HUES6 (cell line): ENCODE measurements at regions not wholly inside any gene's neighbourhood (a gene's known extent, or its start where the extent isn't known, plus 50 kb on each side); places are given as distances from the start of the nearest gene placed in this dataset.
"Not testable (repeated sequence)": the region's sequence is repeated elsewhere in the genome, so short reads cannot be mapped to it uniquely, and the experiment has no call there.

Experiments
- H3K27ac ChIP-seq: 2 replicates; pipeline ENCODE4 v1.7.0; 2013; ENCODE audit warnings: low read depth, mild to moderate bottlenecking, low read length, inconsistent platforms
- H3K27me3 ChIP-seq: 2 replicates; pipeline ENCODE4 v1.6.1; 2013; ENCODE audit warnings: low read length; ENCODE audit not compliant: control insufficient read depth, insufficient read depth
- H3K36me3 ChIP-seq: 2 replicates; pipeline ENCODE4 v1.6.1; 2013; ENCODE audit warnings: low read length; ENCODE audit not compliant: control insufficient read depth, insufficient read depth
- H3K4me1 ChIP-seq: 2 replicates; pipeline ENCODE4 v1.6.1; 2013; ENCODE audit warnings: low read length; ENCODE audit not compliant: control insufficient read depth, insufficient read depth
- H3K4me3 ChIP-seq: 2 replicates; pipeline ENCODE4 v1.5.1; 2013; ENCODE audit warnings: low read depth, low read length
- H3K9ac ChIP-seq: one replicate; pipeline ENCODE4 v1.6.1; 2013; ENCODE audit warnings: mild to moderate bottlenecking, low read length
- H3K9me3 ChIP-seq: 2 replicates; pipeline ENCODE4 v1.6.1; 2013; ENCODE audit warnings: low read depth, low read length; ENCODE audit not compliant: control insufficient read depth, insufficient read depth

DNA sequence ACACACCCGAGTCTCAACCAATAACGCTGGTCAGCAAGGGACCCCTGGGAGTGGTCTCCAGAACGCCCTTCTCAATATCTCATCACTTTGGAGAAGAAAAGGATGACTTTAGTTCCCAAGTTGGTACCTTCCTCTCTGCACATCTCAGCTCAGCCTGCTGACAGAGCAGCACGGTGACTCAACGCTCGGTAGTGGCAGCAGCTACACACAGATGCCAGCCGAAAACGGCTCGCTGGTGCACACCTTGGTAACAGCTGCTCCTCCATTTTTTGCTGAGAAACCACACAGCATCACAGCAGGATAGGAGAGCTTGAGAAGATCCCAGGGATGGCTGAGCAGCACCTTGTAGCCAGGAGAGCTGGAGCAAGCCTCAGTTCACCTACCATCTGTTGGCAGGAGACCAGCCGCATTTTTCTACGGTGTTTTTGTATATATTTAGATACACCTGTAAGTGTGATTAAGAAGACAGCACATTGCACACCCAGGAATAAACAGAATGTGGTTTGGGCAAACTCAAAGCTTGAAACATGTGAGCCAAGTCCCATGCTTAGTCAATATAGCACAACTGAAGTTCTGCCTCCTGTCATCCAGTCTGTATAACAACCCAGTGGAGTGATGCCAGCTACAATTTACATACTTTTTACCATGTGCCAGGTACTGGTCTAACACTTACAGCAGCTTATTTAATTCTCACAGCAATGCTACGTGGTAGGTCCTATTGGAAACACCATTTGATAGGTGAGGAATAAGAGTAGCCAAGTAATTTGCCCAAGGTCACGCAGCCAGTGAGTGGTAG, 83.8 kb upstream of the ERCC4 start:
- no peak overlapping the region for H3K27ac ChIP-seq
- H3K4me3 ChIP-seq, result no peak overlapping the region
- H3K9ac ChIP-seq, result no peak overlapping the region
- no peaks in the 10 kb centered on the region for H3K27me3 ChIP-seq
- H3K4me1 ChIP-seq, result no peaks in the 10 kb centered on the region
- no peaks in the 10 kb centered on the region for H3K9me3 ChIP-seq
- H3K36me3 ChIP-seq, result no peaks in the 10 kb centered on the region

DNA sequence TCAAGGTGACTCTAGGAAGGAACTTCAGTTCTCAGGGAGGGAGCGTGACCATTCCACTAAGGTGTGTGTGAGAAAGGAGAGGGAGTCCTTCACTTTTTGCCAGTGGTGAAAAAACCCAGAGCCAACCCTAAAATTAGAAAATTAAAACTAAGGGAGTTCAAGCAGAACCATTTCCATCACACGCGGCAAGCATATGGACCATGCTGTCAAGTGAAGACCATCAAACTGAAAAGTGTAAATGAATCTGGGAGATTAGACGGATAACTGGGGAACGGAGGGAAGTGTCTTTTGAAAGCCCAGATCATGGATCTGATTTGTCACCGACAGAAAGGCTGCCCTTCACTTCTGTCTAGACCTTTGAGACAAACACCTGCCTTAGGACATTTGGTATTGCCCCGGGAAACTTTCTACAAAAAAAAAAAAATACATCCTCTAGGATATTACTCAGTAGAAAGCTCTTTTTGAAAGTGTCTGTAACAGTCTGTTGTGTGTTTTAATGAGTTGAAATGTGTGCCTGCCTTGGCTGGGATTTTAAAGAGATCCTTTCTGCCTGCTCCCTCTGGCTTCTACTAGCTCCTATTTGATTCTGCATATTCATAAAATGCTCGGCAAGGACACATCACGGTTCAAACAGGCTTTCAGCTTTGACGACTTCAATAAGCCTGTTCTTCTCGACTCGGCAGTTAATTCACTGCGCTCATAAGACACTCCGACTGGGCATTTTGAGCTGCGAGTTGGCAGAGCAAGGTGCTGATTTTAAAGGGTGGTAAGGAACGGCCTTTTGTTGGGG, 81.4 kb upstream of the ERCC4 start:
- Histone ChIP-seq H3K9ac (no peak overlapping the region), H3K9me3 (no peaks in the 10 kb centered on the region), H3K4me1 (no peaks in the 10 kb centered on the region), H3K4me3 (no peak overlapping the region), H3K27ac (no peak overlapping the region), H3K27me3 (no peaks in the 10 kb centered on the region), H3K36me3 (no peaks in the 10 kb centered on the region)

DNA sequence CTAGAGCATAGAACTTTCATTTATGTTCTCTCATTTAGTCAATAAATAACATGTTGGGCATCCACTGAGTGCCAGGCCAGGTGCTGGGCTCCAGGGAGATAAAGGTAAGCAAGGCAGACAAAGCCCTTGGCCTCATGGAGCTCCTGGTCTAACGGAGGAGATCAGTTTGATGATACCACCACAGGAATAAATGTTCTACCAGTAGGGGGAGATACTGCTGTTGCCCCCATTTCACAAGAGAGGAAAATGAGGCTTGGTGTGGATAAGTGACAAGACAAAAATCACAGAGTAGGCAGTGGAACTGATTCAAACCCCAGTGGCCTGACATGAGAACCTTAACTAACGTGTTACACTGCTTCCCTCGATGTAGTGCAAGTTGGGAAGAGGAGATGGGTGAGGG, 80.4 kb upstream of the ERCC4 start:
- H3K4me1 ChIP-seq, result no peaks in the 10 kb centered on the region
- no peaks in the 10 kb centered on the region for H3K27me3 ChIP-seq
- peaks cover 3% of the 10 kb centered on the region; the same call in 1 of the 2 replicates for H3K9me3 ChIP-seq
- no peak overlapping the region for H3K9ac ChIP-seq
- H3K4me3 ChIP-seq, result no peak overlapping the region
- no peaks in the 10 kb centered on the region for H3K36me3 ChIP-seq
- no peak overlapping the region for H3K27ac ChIP-seq

DNA sequence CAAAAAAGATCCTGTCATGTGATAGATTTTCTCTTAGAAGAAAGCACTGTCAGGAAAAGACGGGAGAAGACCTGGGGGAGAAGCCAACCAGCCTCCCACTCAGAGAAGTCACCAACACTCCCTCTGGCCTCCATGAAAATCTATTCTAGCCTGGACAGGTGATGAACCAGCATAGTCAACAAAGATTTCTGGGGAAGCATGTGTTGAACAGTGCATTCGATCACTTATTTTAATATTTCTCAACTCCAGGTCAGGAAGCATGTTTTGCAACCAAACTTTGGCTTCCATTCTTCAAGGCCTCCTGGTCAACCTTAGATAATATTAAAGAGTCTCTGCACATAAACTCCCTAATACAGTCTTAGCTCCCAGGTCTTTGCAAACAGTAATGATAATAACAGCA, 74.7 kb upstream of the ERCC4 start:
- no peaks in the 10 kb centered on the region for H3K27me3 ChIP-seq
- peaks cover 9% of the 10 kb centered on the region; the same call in 1 of the 2 replicates for H3K9me3 ChIP-seq
- H3K9ac ChIP-seq, result no peak overlapping the region
- H3K36me3 ChIP-seq, result no peaks in the 10 kb centered on the region
- no peak overlapping the region for H3K27ac ChIP-seq
- H3K4me1 ChIP-seq, result no peaks in the 10 kb centered on the region
- H3K4me3 ChIP-seq, result no peak overlapping the region

DNA sequence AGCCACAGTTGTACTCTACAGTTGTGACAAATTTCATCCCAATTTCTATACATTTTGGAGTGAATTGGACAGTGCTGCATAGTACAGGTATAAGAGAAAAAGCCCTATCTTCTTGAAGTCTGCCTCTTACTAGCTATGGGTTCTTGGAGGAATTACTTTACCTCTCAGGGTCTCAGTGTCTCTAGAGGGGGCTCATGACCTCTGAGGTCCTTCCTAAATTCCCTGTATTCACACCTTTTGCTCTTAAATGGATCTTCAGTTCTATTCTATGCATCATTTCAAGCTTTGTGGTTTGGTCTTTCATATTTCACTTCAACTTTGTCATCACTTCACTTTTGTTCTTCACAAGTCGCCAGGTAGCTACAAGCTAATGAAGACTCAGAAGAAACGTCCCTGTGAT, 71.2 kb upstream of the ERCC4 start:
- Histone ChIP-seq H3K9ac (no peak overlapping the region), H3K27me3 (no peaks in the 10 kb centered on the region), H3K4me1 (no peaks in the 10 kb centered on the region), H3K4me3 (no peak overlapping the region), H3K9me3 (peaks cover 9% of the 10 kb centered on the region; the same call in 1 of the 2 replicates), H3K36me3 (no peaks in the 10 kb centered on the region), H3K27ac (no peak overlapping the region)

DNA sequence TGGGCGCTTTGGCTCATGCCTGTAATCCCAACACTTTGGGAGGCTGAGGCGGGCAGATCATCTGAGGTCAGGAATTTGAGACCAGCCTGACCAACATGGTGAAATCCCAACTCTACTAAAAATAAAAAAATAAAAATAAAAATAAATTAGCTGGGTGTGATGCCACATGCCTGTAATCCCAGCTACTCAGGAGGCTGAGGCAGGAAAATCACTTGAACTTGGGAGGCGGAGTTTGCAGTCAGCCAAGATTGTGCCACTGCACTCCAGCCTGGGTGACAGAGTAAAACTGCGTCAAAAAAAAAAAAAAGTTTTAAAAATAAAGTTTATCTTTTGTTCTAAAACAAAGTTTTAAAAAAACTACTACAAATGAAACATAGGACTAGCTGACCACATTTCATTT, 69.8 kb upstream of the ERCC4 start:
- not testable (repeated sequence) for H3K9me3 ChIP-seq, H3K27me3 ChIP-seq, H3K36me3 ChIP-seq, H3K9ac ChIP-seq, H3K4me3 ChIP-seq, H3K27ac ChIP-seq, H3K4me1 ChIP-seq

DNA sequence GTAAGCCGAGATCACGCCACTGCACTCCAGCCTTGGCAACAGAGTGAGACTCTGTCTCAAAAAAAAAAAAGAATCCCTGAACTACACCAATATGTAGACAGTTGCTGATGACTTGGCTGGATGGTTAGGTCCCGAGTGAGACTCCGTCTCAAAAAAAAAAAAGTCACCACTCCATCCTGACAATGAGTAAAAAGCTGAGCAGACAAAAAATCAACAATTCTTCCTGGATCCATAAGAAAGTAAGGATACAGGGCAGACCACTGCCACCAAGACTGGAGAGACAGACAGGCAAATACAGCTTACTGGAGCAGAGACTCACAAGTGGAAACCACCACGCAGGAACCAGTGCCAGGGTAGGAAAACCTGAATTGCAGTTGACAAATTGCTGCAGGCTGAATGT, 67.1 kb upstream of the ERCC4 start:
- Histone ChIP-seq H3K4me3 (no peak overlapping the region), H3K36me3 (no peaks in the 10 kb centered on the region), H3K4me1 (no peaks in the 10 kb centered on the region), H3K27ac (no peak overlapping the region), H3K9ac (no peak overlapping the region), H3K27me3 (no peaks in the 10 kb centered on the region), H3K9me3 (no peaks in the 10 kb centered on the region)

DNA sequence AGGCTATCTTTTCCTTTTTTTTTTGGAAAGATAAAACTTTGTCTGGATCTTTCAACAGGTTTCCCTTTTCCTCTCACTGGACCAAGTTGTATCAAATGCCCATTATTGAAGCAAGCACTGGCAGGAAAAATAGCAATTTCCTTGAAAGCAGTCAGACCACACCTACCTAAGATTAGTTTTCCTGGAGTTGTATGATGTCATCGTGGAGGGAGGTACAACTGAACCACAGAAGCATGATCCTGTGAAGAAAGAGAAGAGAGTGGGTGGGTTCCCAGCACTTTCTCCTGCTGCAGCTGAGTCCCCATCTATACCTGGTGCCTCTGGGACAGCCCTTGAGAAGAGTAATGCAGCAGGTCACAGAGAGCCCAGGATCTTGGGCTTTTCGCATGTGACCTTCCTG, 63.6 kb upstream of the ERCC4 start:
- H3K4me1 ChIP-seq, result no peaks in the 10 kb centered on the region

DNA sequence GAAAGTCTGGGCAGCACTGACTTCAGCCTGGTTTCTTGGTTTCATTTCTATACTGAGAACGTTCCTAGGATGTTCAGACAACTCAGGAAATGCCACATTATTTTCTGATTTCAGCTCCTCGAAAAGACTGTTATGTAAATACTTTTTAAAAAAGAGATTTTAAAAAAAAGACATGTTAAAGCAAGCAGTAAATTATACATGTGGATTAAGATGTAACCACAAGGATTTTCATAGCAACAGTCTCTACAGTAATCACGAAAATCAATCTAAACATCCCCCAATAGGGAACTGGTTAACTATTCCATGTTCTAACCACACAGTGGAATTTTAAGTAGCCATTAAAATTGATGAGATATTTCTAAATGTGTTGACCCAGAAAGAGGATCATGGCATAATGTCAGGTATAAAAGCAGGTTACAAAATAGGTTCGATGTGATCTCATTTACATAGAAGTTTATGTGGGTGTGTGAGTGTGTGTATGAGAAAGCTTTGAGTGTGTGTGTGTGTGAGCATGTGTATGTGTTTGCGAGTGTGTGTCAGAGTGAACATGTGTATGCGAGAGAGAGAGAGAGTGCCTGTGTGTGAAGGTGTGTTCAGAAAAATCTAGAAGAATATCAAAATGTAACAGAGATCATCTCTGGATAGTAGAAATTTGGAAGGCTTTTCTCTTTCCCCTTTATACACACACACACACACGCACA, 63.0 kb upstream of the ERCC4 start:
- Histone ChIP-seq H3K4me3 (no peak overlapping the region), H3K36me3 (no peaks in the 10 kb centered on the region), H3K27me3 (no peaks in the 10 kb centered on the region), H3K4me1 (no peaks in the 10 kb centered on the region), H3K27ac (no peak overlapping the region), H3K9ac (no peak overlapping the region), H3K9me3 (no peaks in the 10 kb centered on the region)

More for the DNA sequence above, 63.6 kb upstream of the ERCC4 start:
- no peak overlapping the region for H3K4me3 ChIP-seq
- no peak overlapping the region for H3K9ac ChIP-seq
- H3K27ac ChIP-seq, result no peak overlapping the region
- H3K36me3 ChIP-seq, result no peaks in the 10 kb centered on the region
- no peaks in the 10 kb centered on the region for H3K27me3 ChIP-seq
- no peaks in the 10 kb centered on the region for H3K9me3 ChIP-seq

DNA sequence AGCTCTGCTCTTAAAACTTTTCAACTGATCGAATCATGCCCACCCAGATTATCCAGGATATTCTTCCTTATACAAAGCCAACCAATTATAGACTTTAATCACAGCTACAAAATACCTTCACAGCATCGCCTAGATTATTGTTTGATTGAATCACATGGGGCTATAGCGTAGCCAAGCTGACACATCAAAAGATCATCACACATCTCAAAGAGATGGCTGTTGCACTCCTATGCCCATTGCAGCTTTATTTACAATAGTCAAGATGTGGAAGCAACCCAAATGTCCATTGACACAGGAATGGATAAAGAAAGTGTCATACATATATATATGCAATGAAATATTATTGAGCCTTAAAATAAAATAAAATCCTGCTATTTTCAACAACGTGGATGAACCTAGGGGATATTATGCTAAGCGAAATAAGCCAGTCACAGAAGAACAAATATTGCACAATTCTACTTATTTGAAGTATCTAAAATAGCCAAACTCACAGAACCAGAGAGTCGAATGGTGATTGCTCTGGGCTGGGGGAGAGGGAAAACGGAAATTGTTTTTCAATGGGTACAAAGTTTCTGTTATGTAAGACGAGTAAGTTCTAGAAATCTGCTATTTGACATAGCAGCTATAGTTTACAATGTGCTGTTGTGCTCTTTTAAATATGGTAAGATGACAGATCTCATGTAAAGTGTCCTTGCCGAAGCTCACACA, 60.9 kb upstream of the ERCC4 start:
- Histone ChIP-seq H3K9ac (no peak overlapping the region), H3K27me3 (no peaks in the 10 kb centered on the region), H3K4me3 (no peak overlapping the region), H3K27ac (no peak overlapping the region), H3K9me3 (peaks cover 8% of the 10 kb centered on the region; the same call in 1 of the 2 replicates), H3K4me1 (no peaks in the 10 kb centered on the region), H3K36me3 (no peaks in the 10 kb centered on the region)
